ENCODE measurements at regions not wholly inside any gene's neighbourhood (a gene's known extent, or its start where the extent isn't known, plus 50 kb on each side); places are given as distances from the start of the nearest gene placed in this dataset.

GRCh38 chr3:115239717-115240116 is 92.6 kb upstream of the ZBTB20 start (continued):
- TF ChIP-seq GABPA (IDR thresholded peaks at IDR 0.05; ENCODE audit: low read depth) (no peak), RBBP5 (conservative IDR thresholded peaks at IDR 0.05) (no peak), BMI1 (IDR thresholded peaks at IDR 0.05; ENCODE audit: borderline replicate concordance) (no peak), WRNIP1 (IDR thresholded peaks at IDR 0.05; ENCODE audit: borderline replicate concordance, low read depth, low read length) (no peak), ZBTB33 (IDR thresholded peaks at IDR 0.05) (no peak)

GRCh38 chr3:115244350-115244749 is 97.3 kb upstream of the ZBTB20 start:
- ChIA-PET SMC1A (ENCODE audit: uncharacterized antibody, unreplicated experiment) (no interaction called here), RAD21 (ENCODE audit: unreplicated experiment) (no interaction called here), POLR2A (no interaction called here), CTCF (no interaction called here)
- no peaks in the 10 kb centered on the region for H3K36me3 ChIP-seq (ENCODE audit: control insufficient read depth in 2 of 2, insufficient read depth in 2 of 2, low read length in 1 of 2)
- no peak for FAIRE-seq
- no peaks in the 10 kb centered on the region for H3K4me1 ChIP-seq (ENCODE audit: control insufficient read depth, insufficient read depth, low read length)
- ATAC-seq = no peak
- no peaks in the 10 kb centered on the region for H3K27me3 ChIP-seq (replicated peaks in 1 of 2; ENCODE audit: control insufficient read depth in 2 of 2, insufficient read depth in 2 of 2, low read length in 1 of 2)
- DNase-seq (ENCODE audit: low read depth, low spot score) = no peak
- no peak overlapping the region for H3K4me3 ChIP-seq
- no peaks in the 10 kb centered on the region for H3K79me2 ChIP-seq (ENCODE audit: control insufficient read depth, insufficient read depth, low read length)
- no peak overlapping the region for H3K27ac ChIP-seq (ENCODE audit: control insufficient read depth, insufficient read depth)
- no peak overlapping the region for H2AFZ ChIP-seq (ENCODE audit: control insufficient read depth, low read depth, low read length)
- intact Hi-C loops (cut with micrococcal nuclease; ENCODE audit: unreplicated experiment) = no loop called here
- no peak for TF ChIP-seq YY1 (IDR thresholded peaks at IDR 0.05; ENCODE audit: low read depth, low read length)
- TF ChIP-seq TBL1XR1 (IDR thresholded peaks at IDR 0.05; ENCODE audit: low read depth, low read length) = no peak
- no peak for TF ChIP-seq RFX5 (IDR thresholded peaks at IDR 0.05; ENCODE audit: low read depth, low read length)
- no peak overlapping the region for H3K9ac ChIP-seq (ENCODE audit: control insufficient read depth, insufficient read depth, low read length)
- in situ Hi-C loops (cut with MboI) = no loop called here
- no TSS peak for BruUV-seq (replicated peaks)
- no peaks in the 10 kb centered on the region for H4K20me1 ChIP-seq (ENCODE audit: control insufficient read depth, insufficient read depth)
- no peak overlapping the region for H3K4me2 ChIP-seq (ENCODE audit: control insufficient read depth, insufficient read depth)
- 17% methylated on average over 3 of the region's 3 CpGs for WGBS (ENCODE audit: insufficient coverage, insufficient replicate concordance, low lambda C conversion rate, missing lambda C conversion rate)
- H3K9me3 ChIP-seq (replicated peaks; ENCODE audit: control insufficient read depth, insufficient read depth, low read length) = no peaks in the 10 kb centered on the region
